GM18498 (cell line): ENCODE measurements at regions not wholly inside any gene's neighbourhood (a gene's known extent, or its start where the extent isn't known, plus 50 kb on each side); places are given as distances from the start of the nearest gene placed in this dataset.

Experiments used
- ATAC-seq: cut with Tn5 transposase; IDR thresholded peaks from one replicate; pipeline ENCODE4 v1.9.1; 2021; ENCODE audit warnings: mild to moderate bottlenecking, moderate library complexity; ENCODE audit not compliant: unreplicated experiment

GRCh38 chr14:98445718-98446117, 826.3 kb downstream of the BCL11B start:
- ATAC-seq: no peak

GRCh38 chr14:98446508-98446907, 825.5 kb downstream of the BCL11B start:
- no peak for ATAC-seq

GRCh38 chr14:98456231-98456630, 815.8 kb downstream of the BCL11B start:
- no peak for ATAC-seq

GRCh38 chr14:98458702-98459101, 813.3 kb downstream of the BCL11B start:
- no peak for ATAC-seq

GRCh38 chr14:98462908-98463307, 809.1 kb downstream of the BCL11B start:
- no peak for ATAC-seq

GRCh38 chr14:98466807-98467206, 805.2 kb downstream of the BCL11B start:
- ATAC-seq: no peak

GRCh38 chr14:98470663-98471062, 801.3 kb downstream of the BCL11B start:
- no peak for ATAC-seq

GRCh38 chr14:98474900-98475299, 797.1 kb downstream of the BCL11B start:
- ATAC-seq: no peak

GRCh38 chr14:98477935-98478334, 794.1 kb downstream of the BCL11B start:
- ATAC-seq: no peak

GRCh38 chr14:98489115-98489514, 782.9 kb downstream of the BCL11B start:
- ATAC-seq: no peak

GRCh38 chr14:98494582-98494981, 777.4 kb downstream of the BCL11B start:
- no peak for ATAC-seq

- ATAC-seq: no peak
Observed at GRCh38 chr14:98498019-98498885, 773.7 kb downstream of the BCL11B start.

GRCh38 chr14:98501335-98501734, 770.7 kb downstream of the BCL11B start:
- ATAC-seq: no peak

GRCh38 chr14:98501836-98502235, 770.2 kb downstream of the BCL11B start:
- no peak for ATAC-seq

- no peak for ATAC-seq
Observed at GRCh38 chr14:98503086-98503815, 768.7 kb downstream of the BCL11B start.

- no peak for ATAC-seq
Observed at GRCh38 chr14:98507264-98507663, 764.7 kb downstream of the BCL11B start.

GRCh38 chr14:98510392-98510791, 761.6 kb downstream of the BCL11B start:
- no peak for ATAC-seq

GRCh38 chr14:98512501-98513251, 759.3 kb downstream of the BCL11B start:
- ATAC-seq: no peak

GRCh38 chr14:98513558-98513957, 758.4 kb downstream of the BCL11B start:
- ATAC-seq: no peak

GRCh38 chr14:98514016-98514415, 758.0 kb downstream of the BCL11B start:
- no peak for ATAC-seq

- ATAC-seq: no peak
Observed at GRCh38 chr14:98536256-98536655, 735.7 kb downstream of the BCL11B start.
